ENCODE measurements at regions not wholly inside any gene's neighbourhood (a gene's known extent, or its start where the extent isn't known, plus 50 kb on each side); places are given as distances from the start of the nearest gene placed in this dataset.

- DNase-seq (ENCODE audit: low read depth) (no peak), FAIRE-seq (no peak)
- Histone ChIP-seq H3K36me3 (ENCODE audit: control insufficient read depth, insufficient read depth, low read length) (no peaks in the 10 kb centered on the region), H3K4me3 (ENCODE audit: low read depth, low read length) (no peak overlapping the region), H3K27me3 (ENCODE audit: control insufficient read depth, insufficient read depth, low read length) (no peaks in the 10 kb centered on the region)
- TF ChIP-seq CTCF (IDR thresholded peaks at IDR 0.05; ENCODE audit: insufficient read depth, low read length, severe bottlenecking), result no peak
These were observed 231.7 kb upstream of the TNP1 start for GRCh38 chr2:217091531-217091930.

- FAIRE-seq (no peak), DNase-seq (ENCODE audit: low read depth) (no peak)
- no peaks in the 10 kb centered on the region for H3K36me3 ChIP-seq (ENCODE audit: control insufficient read depth, insufficient read depth, low read length)
- no peak for TF ChIP-seq CTCF (IDR thresholded peaks at IDR 0.05; ENCODE audit: insufficient read depth, low read length, severe bottlenecking)
- H3K4me3 ChIP-seq (ENCODE audit: low read depth, low read length), result no peak overlapping the region
- H3K27me3 ChIP-seq (ENCODE audit: control insufficient read depth, insufficient read depth, low read length), result no peaks in the 10 kb centered on the region
These were observed 231.0 kb upstream of the TNP1 start for GRCh38 chr2:217090884-217091283.

- no peak for DNase-seq (ENCODE audit: low read depth)
- Histone ChIP-seq H3K36me3 (ENCODE audit: control insufficient read depth, insufficient read depth, low read length) (no peaks in the 10 kb centered on the region), H3K4me3 (ENCODE audit: low read depth, low read length) (no peak overlapping the region), H3K27me3 (ENCODE audit: control insufficient read depth, insufficient read depth, low read length) (no peaks in the 10 kb centered on the region)
- FAIRE-seq, result no peak
- TF ChIP-seq CTCF (IDR thresholded peaks at IDR 0.05; ENCODE audit: insufficient read depth, low read length, severe bottlenecking), result no peak
These were observed 230.2 kb upstream of the TNP1 start for GRCh38 chr2:217090024-217090473.

GRCh38 chr2:217086718-217087117, 226.9 kb upstream of the TNP1 start:
- no peak for TF ChIP-seq CTCF (IDR thresholded peaks at IDR 0.05; ENCODE audit: insufficient read depth, low read length, severe bottlenecking)
- DNase-seq (ENCODE audit: low read depth) (no peak), FAIRE-seq (no peak)
- H3K36me3 ChIP-seq (ENCODE audit: control insufficient read depth, insufficient read depth, low read length), result no peaks in the 10 kb centered on the region
- peaks cover 5% of the 10 kb centered on the region for H3K27me3 ChIP-seq (ENCODE audit: control insufficient read depth, insufficient read depth, low read length)
- H3K4me3 ChIP-seq (ENCODE audit: low read depth, low read length), result no peak overlapping the region

GRCh38 chr2:217086038-217086522, 226.2 kb upstream of the TNP1 start:
- TF ChIP-seq CTCF (IDR thresholded peaks at IDR 0.05; ENCODE audit: insufficient read depth, low read length, severe bottlenecking), result no peak

GRCh38 chr2:217085543-217085942, 225.7 kb upstream of the TNP1 start:
- Histone ChIP-seq H3K4me3 (ENCODE audit: low read depth, low read length) (no peak overlapping the region), H3K27me3 (ENCODE audit: control insufficient read depth, insufficient read depth, low read length) (peaks cover 5% of the 10 kb centered on the region), H3K36me3 (ENCODE audit: control insufficient read depth, insufficient read depth, low read length) (no peaks in the 10 kb centered on the region)
- peak; percentile 34 for DNase-seq (ENCODE audit: low read depth)
- FAIRE-seq, result no peak
- no peak for TF ChIP-seq CTCF (IDR thresholded peaks at IDR 0.05; ENCODE audit: insufficient read depth, low read length, severe bottlenecking)

More at GRCh38 chr2:217086038-217086522, 226.2 kb upstream of the TNP1 start:
- no peak overlapping the region for H3K4me3 ChIP-seq (ENCODE audit: low read depth, low read length)
- FAIRE-seq, result no peak
- peak; percentile 41 for DNase-seq (ENCODE audit: low read depth)
- H3K36me3 ChIP-seq (ENCODE audit: control insufficient read depth, insufficient read depth, low read length), result no peaks in the 10 kb centered on the region
- H3K27me3 ChIP-seq (ENCODE audit: control insufficient read depth, insufficient read depth, low read length), result peaks cover 5% of the 10 kb centered on the region

Measured in bronchial epithelial cell (primary cell).